Immature natural killer cell (primary cell): ENCODE measurements at regions not wholly inside any gene's neighbourhood (a gene's known extent, or its start where the extent isn't known, plus 50 kb on each side); places are given as distances from the start of the nearest gene placed in this dataset.

Experiments used
- DNase-seq, 3 donors: peaks; one replicate each; pipeline ENCODE4 v3.0.0; 2022; ENCODE audit warnings: mixed read lengths in 1 of 3
- H3K27ac Mint-ChIP-seq, 6 donors: one replicate each; pipeline ENCODE4 v1.8.0; 2020; ENCODE audit warnings: mixed read lengths in 6 of 6, mild to moderate bottlenecking in 5 of 6, inconsistent platforms in 4 of 6, moderate library complexity in 3 of 6
- H3K27me3 Mint-ChIP-seq, 3 donors: one replicate each; pipeline ENCODE4 v1.8.0; 2020 to 2021; ENCODE audit warnings: low read depth in 3 of 3, mild to moderate bottlenecking in 3 of 3, mixed read lengths in 3 of 3, moderate library complexity in 3 of 3, inconsistent platforms in 1 of 3
- H3K36me3 Mint-ChIP-seq, 3 donors: one replicate each; pipeline ENCODE4 v1.8.0; 2020; ENCODE audit warnings: mixed read lengths in 3 of 3, inconsistent platforms in 2 of 3, mild to moderate bottlenecking in 2 of 3
- H3K4me1 Mint-ChIP-seq, 2 donors: one replicate each; pipeline ENCODE4 v1.8.0; 2020; ENCODE audit warnings: inconsistent platforms in 2 of 2, mild to moderate bottlenecking in 2 of 2, mixed read lengths in 2 of 2, moderate library complexity in 1 of 2
- H3K4me3 Mint-ChIP-seq, 5 donors: one replicate each; pipeline ENCODE4 v1.8.0; 2020; ENCODE audit warnings: mild to moderate bottlenecking in 5 of 5, mixed read lengths in 5 of 5, inconsistent platforms in 3 of 5, moderate library complexity in 3 of 5
- H3K9me3 Mint-ChIP-seq, 6 donors: one replicate each; pipeline ENCODE4 v1.8.0; 2020; ENCODE audit warnings: mild to moderate bottlenecking in 6 of 6, mixed read lengths in 6 of 6, inconsistent platforms in 4 of 6, moderate library complexity in 3 of 6

DNA sequence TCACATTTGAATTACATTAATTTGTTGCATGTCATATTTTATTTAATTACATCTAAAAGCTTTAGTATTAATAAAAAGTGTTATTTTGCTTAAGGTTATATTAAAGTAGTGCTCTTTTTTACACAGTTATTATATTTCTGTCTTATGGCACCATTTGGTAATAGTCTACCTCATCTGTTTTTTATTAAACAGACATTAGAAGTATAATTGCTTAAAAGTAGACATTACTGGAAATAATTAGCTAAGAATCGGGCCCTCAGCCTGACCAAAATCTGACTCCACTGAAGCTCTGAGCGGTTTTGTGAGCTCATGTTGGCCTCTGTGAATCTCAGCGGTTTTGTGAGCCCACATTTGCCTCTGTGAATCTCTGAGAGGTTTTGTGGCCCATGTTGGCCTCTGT is 102.5 kb upstream of the SNTG2 start:
- H3K27ac Mint-ChIP-seq: no peak overlapping the region

DNA sequence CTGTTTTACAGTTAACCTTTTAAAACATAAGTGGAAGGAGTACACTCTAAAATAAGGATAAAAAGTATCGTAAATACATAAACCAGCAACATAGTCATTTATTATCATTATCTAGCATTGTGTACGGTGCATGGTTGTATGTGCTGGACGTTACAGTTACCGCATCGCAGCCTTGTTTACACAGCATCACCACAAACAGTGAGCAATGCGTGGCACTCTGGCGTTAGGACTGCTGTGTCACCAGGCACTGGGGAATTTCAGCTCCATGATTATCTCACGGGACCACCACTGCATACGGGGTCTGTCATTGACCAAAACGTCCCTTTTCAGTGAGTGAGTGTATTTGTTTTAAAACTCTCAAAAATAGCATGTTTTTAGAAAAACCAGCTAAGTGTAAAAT is 103.0 kb upstream of the SNTG2 start:
- Mint-ChIP-seq H3K4me1 (no peaks in the 10 kb centered on the region), H3K4me3 (no peak overlapping the region), H3K27me3 (peaks cover 2 to 6% (median 4%) of the 10 kb centered on the region in 3 donors), H3K36me3 (no peaks in the 10 kb centered on the region), H3K27ac (no peak overlapping the region), H3K9me3 (no peaks in the 10 kb centered on the region)
- no peak for DNase-seq

More for the DNA sequence above, 102.5 kb upstream of the SNTG2 start:
- DNase-seq: no peak
- Mint-ChIP-seq H3K27me3 (peaks cover 2 to 6% (median 4%) of the 10 kb centered on the region in 3 donors), H3K4me1 (no peaks in the 10 kb centered on the region), H3K4me3 (no peak overlapping the region), H3K9me3 (no peaks in the 10 kb centered on the region), H3K36me3 (no peaks in the 10 kb centered on the region)

DNA sequence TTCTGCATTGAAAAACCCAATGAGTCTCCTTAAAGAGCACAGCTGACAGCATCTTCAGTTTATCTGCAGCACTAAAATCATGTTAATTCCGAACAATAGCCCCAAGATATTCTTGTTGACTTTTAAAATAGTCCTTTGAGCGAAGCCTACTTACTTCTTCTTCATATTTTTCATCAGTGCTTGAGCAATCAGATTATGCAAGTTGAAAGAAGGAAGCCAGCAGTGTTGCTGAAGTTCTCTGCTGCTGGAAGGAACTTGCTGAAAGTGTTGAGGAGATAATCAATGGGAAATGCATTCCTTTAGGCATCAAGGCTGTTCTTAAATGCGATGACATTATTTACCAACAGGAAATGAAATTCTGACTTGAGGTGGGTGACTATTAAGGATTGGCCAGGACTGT is 105.9 kb upstream of the SNTG2 start:
- H3K27ac Mint-ChIP-seq: no peak overlapping the region
- H3K36me3 Mint-ChIP-seq: no peaks in the 10 kb centered on the region
- peaks cover 2 to 8% (median 6%) of the 10 kb centered on the region in 3 donors for H3K27me3 Mint-ChIP-seq
- H3K4me1 Mint-ChIP-seq: no peaks in the 10 kb centered on the region
- H3K4me3 Mint-ChIP-seq: no peak overlapping the region
- H3K9me3 Mint-ChIP-seq: no peaks in the 10 kb centered on the region
- no peak for DNase-seq

DNA sequence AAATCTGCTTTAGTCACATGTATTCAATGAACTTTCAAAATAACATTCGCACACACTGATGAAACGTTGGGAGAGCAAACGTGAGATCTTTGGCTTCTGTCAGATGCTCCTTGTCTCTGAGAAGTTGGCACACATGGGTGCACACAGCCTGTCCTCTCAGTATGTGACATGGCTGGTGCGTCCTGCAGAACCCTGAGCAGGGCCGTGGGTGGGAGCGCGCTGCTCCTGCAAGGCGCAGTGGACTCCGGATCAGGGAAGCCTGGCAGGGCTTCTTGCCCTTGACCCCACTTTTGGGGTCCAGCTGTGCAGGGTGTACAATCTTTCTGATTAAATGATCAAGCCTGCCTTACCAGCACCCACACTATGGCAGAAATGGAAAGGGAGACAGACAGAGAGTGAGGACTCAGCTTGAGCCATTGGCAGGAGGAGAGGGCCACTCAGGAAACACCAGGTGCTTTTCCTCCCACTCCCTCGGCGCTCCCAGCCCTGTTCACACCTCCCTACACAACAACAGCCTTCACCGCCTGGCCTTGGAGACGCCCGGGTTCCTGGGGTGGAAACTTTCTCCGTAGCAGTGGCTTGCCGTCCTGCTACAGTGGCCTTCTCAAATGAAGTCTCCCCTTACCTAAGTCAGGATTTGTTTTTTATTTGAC is 108.4 kb upstream of the SNTG2 start:
- peaks cover 2 to 22% (median 8%) of the 10 kb centered on the region in 3 donors for H3K27me3 Mint-ChIP-seq
- no peak overlapping the region for H3K27ac Mint-ChIP-seq
- no peak for DNase-seq
- H3K9me3 Mint-ChIP-seq: peaks cover 0 to 2% (median 0%) of the 10 kb centered on the region in 6 donors
- no peaks in the 10 kb centered on the region for H3K36me3 Mint-ChIP-seq
- H3K4me3 Mint-ChIP-seq: no peak overlapping the region
- H3K4me1 Mint-ChIP-seq: no peaks in the 10 kb centered on the region

DNA sequence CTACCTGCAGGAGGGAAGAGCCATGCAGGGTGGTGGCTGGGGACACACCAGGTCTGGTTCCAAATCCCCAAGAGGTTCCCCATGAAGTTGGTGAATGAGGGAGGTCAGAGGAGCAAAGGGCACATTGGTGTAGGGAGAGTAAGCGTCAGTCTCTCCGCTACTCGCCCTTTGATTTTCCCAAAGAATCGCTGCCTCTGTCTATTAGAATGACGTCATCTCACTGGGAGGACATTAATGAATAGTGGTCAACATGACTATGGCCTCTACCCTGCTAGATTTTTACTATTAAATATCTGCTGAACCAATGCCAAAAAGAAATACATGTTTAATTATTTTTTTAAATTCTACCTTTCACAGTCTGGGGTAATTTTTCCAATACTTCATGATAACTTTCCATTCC is 109.6 kb upstream of the SNTG2 start:
- peaks cover 0 to 2% (median 0%) of the 10 kb centered on the region in 6 donors for H3K9me3 Mint-ChIP-seq

DNA sequence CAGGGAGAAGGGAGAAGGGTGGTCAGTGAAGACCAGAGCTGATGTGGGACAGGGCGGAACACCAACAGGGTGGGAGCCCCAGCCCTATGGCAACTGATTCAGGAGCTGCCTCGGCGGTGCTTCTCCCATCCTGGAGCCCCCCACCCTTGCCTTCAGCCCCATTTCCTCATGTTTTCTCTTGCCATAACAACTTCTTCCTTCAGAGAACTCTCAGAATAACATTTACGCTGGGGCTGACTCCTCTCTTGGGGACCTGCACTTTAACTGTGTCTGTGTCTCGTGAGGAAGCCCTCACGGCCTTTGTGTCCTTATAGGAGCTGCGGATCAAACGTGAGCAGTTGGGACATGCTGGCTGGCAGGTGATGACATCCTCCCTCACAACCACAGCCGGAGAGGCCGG is 116.4 kb upstream of the SNTG2 start:
- no peaks in the 10 kb centered on the region for H3K36me3 Mint-ChIP-seq
- DNase-seq: no peak
- H3K4me1 Mint-ChIP-seq: peaks cover 0 to 9% of the 10 kb centered on the region in 2 donors
- H3K27me3 Mint-ChIP-seq: peaks cover 2 to 27% (median 5%) of the 10 kb centered on the region in 3 donors
- peaks cover 0 to 2% (median 0%) of the 10 kb centered on the region in 6 donors for H3K9me3 Mint-ChIP-seq
- no peak overlapping the region for H3K27ac Mint-ChIP-seq
- H3K4me3 Mint-ChIP-seq: no peak overlapping the region

More for the DNA sequence above, 109.6 kb upstream of the SNTG2 start:
- H3K4me3 Mint-ChIP-seq: no peak overlapping the region
- no peak for DNase-seq
- H3K4me1 Mint-ChIP-seq: no peaks in the 10 kb centered on the region
- peaks cover 2 to 22% (median 8%) of the 10 kb centered on the region in 3 donors for H3K27me3 Mint-ChIP-seq
- no peak overlapping the region for H3K27ac Mint-ChIP-seq
- H3K36me3 Mint-ChIP-seq: no peaks in the 10 kb centered on the region

GRCh38 chr2:833180-833579 is 117.5 kb upstream of the SNTG2 start:
- no peak overlapping the region for H3K4me3 Mint-ChIP-seq
- H3K27ac Mint-ChIP-seq: no peak overlapping the region
- peaks cover 2 to 18% (median 5%) of the 10 kb centered on the region in 3 donors for H3K27me3 Mint-ChIP-seq
- no peaks in the 10 kb centered on the region for H3K9me3 Mint-ChIP-seq
- DNase-seq: no peak
- peaks cover 0 to 9% of the 10 kb centered on the region in 2 donors for H3K4me1 Mint-ChIP-seq
- H3K36me3 Mint-ChIP-seq: no peaks in the 10 kb centered on the region

GRCh38 chr2:832635-833034 is 118.0 kb upstream of the SNTG2 start:
- no peak overlapping the region for H3K27ac Mint-ChIP-seq
- H3K36me3 Mint-ChIP-seq: no peaks in the 10 kb centered on the region
- H3K27me3 Mint-ChIP-seq: peaks cover 2 to 13% (median 4%) of the 10 kb centered on the region in 3 donors
- H3K4me1 Mint-ChIP-seq: peaks cover 0 to 9% of the 10 kb centered on the region in 2 donors
- DNase-seq: no peak
- H3K9me3 Mint-ChIP-seq: no peaks in the 10 kb centered on the region
- H3K4me3 Mint-ChIP-seq: no peak overlapping the region

DNA sequence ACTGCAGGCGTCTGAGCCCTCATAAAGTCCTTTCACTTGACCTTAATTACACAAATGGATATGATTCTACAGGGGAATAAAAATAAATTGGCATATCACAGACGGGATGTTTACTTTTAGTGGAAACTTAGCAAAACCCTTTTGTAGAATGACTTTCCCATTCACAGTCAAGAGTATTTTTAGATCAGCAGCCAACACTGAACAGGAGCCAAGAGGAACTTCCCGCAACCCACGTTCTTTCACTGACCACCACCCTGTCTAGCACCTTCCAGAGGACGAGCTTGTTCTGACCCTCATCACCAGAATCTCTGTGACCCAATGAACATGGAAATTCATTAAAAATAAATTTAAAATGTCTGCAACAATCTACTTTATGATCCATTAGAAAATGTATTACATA is 119.0 kb upstream of the SNTG2 start:
- no peak overlapping the region for H3K27ac Mint-ChIP-seq
- peaks cover 2 to 13% (median 4%) of the 10 kb centered on the region in 3 donors for H3K27me3 Mint-ChIP-seq
- no peaks in the 10 kb centered on the region for H3K9me3 Mint-ChIP-seq
- no peaks in the 10 kb centered on the region for H3K36me3 Mint-ChIP-seq
- H3K4me1 Mint-ChIP-seq: peaks cover 0 to 9% of the 10 kb centered on the region in 2 donors
- DNase-seq: no peak
- no peak overlapping the region for H3K4me3 Mint-ChIP-seq

DNA sequence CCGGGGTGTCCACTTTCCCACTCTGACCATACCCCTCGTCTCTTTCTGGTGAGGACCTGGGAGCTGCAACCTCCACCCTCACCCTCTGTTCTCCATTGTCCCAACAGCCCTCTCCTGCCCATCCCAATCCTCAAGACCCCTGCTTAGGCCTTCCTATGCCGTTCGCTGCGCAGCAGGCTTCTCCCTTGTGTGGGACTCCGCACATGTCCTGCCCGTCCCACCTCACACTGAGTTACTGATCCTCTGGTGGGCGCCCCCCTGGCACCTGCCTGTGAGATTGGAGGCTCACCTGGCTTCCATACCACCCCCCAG is 119.5 kb upstream of the SNTG2 start:
- Mint-ChIP-seq H3K9me3 (no peaks in the 10 kb centered on the region), H3K27ac (no peak overlapping the region)

GRCh38 chr2:830419-831224 is 120.0 kb upstream of the SNTG2 start:
- peaks cover 0 to 9% of the 10 kb centered on the region in 2 donors for H3K4me1 Mint-ChIP-seq
- no peaks in the 10 kb centered on the region for H3K9me3 Mint-ChIP-seq
- H3K36me3 Mint-ChIP-seq: no peaks in the 10 kb centered on the region
- H3K4me3 Mint-ChIP-seq: no peak overlapping the region
- no peak overlapping the region for H3K27ac Mint-ChIP-seq
- no peak for DNase-seq
- peaks cover 2 to 15% (median 4%) of the 10 kb centered on the region in 3 donors for H3K27me3 Mint-ChIP-seq

More for the DNA sequence above, 119.5 kb upstream of the SNTG2 start:
- no peak for DNase-seq
- H3K36me3 Mint-ChIP-seq: no peaks in the 10 kb centered on the region
- H3K4me3 Mint-ChIP-seq: no peak overlapping the region
- H3K4me1 Mint-ChIP-seq: peaks cover 0 to 9% of the 10 kb centered on the region in 2 donors
- H3K27me3 Mint-ChIP-seq: peaks cover 2 to 15% (median 4%) of the 10 kb centered on the region in 3 donors

DNA sequence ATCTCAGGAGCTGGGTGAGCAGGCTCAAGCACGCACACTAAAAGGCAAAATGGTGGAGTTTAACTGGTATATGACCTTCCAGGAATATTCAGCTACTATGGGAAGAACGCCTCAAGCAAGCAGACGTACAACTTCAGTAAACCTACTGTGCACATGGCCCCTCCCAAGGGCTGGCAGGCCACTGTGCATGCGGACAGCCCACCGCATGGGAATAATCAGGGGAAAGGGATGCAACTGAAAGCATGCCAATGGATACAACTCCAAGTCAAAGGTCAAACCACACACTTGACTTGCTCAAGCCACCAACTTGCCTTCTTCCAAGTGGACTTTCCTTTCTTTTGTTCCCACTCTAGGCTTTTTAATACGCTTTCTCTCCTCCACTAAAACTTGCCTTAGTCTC is 121.6 kb upstream of the SNTG2 start:
- Mint-ChIP-seq H3K36me3 (no peaks in the 10 kb centered on the region), H3K27me3 (peaks cover 4 to 18% (median 4%) of the 10 kb centered on the region in 3 donors), H3K4me1 (peaks cover 0 to 9% of the 10 kb centered on the region in 2 donors), H3K9me3 (no peaks in the 10 kb centered on the region), H3K4me3 (no peak overlapping the region), H3K27ac (no peak overlapping the region)
- no peak for DNase-seq

- Mint-ChIP-seq H3K36me3 (no peaks in the 10 kb centered on the region), H3K27ac (no peak overlapping the region), H3K9me3 (no peaks in the 10 kb centered on the region), H3K4me1 (no peaks in the 10 kb centered on the region), H3K4me3 (no peak overlapping the region), H3K27me3 (peaks cover 0 to 13% (median 2%) of the 10 kb centered on the region in 3 donors)
- DNase-seq: no peak
These were observed 125.7 kb upstream of the SNTG2 start for GRCh38 chr2:824954-825353.

DNA sequence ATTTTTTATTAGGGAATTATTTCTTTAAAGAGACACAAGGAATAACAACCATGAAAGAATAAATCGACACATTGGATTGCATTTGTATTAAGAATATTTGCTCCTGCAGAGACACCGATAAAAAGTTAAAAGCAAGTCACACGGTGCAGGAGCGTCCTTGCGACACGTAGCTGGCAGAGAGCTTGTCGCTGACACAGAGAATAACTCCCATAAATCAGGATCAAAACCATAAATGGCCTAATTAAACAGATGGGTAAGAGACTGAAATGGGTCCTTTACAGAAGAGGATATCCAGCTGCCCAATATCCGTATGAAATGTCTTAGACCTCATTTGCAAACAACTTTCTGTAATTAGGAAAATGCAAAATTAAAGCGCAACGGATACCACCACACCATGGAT is 126.1 kb upstream of the SNTG2 start:
- H3K9me3 Mint-ChIP-seq: no peaks in the 10 kb centered on the region
- H3K27ac Mint-ChIP-seq: no peak overlapping the region
- H3K4me1 Mint-ChIP-seq: no peaks in the 10 kb centered on the region
- H3K4me3 Mint-ChIP-seq: no peak overlapping the region
- H3K27me3 Mint-ChIP-seq: peaks cover 0 to 13% (median 5%) of the 10 kb centered on the region in 3 donors
- DNase-seq: no peak
- H3K36me3 Mint-ChIP-seq: no peaks in the 10 kb centered on the region
